HCT116 (cell line): ENCODE measurements at regions not wholly inside any gene's neighbourhood (a gene's known extent, or its start where the extent isn't known, plus 50 kb on each side); places are given as distances from the start of the nearest gene placed in this dataset.

Experiments
- ATAC-seq: fragments of 200-7000 bp; cut with Tn5 transposase; 2 replicates; pipeline ENCODE4 v1.9.1; 2020; ENCODE audit warnings: mild to moderate bottlenecking, moderate library complexity
- BruUV-seq: library from RNA; stranded (reverse); fragments of 400-500 nt; replicated peaks from 2 replicates; lab custom pipeline; 2021; lab: Mats Ljungman, UMichigan
- CTCF ChIA-PET: fragments of 300-600 bp; sonication (Branson Sonifier 250); formaldehyde crosslinking; loops from one replicate; lab custom pipeline; 2021; ENCODE audit warnings: antibody characterized with exemption; lab: Charles Lee
- POLR2A ChIA-PET: fragments of 300-600, 350-600 bp; sonication (Branson Sonifier 250); formaldehyde crosslinking; loops from one replicate; lab custom pipeline; 2021; ENCODE audit warnings: antibody characterized with exemption; lab: Charles Lee
- RAD21 ChIA-PET, 2 experiments: fragments of 300-600 bp; sonication (Branson Sonifier 250); formaldehyde crosslinking; loops; one replicate each; lab custom pipeline; 2023; ENCODE audit warnings: low total read pairs in 2 of 2; ENCODE audit not compliant: uncharacterized antibody in 2 of 2, unreplicated experiment in 2 of 2, low non-redundant PET in 1 of 2; lab: Charles Lee
- DNase-seq: peaks from one replicate; pipeline ENCODE4 v3.0.0-alpha.2; 2010; ENCODE audit warnings: low read depth, low spot score
- H2AFZ ChIP-seq: fragments of 200-600 bp; shearing (Covaris generic), sonication (generic); 2 replicates; pipeline ENCODE4 v1.6.1; 2017; ENCODE audit warnings: low read depth, mixed run types, mixed read lengths, antibody characterized with exemption, low read length; ENCODE audit not compliant: poor library complexity, severe bottlenecking
- H3K27ac ChIP-seq: 2 replicates; pipeline ENCODE4 v1.5.1; 2012; ENCODE audit warnings: low read depth, low read length
- H3K27me3 ChIP-seq: fragments of 200-600 bp; sonication (generic); 2 replicates; pipeline ENCODE4 v1.6.1; 2016; ENCODE audit warnings: mixed run types, low read length, mixed read lengths; ENCODE audit not compliant: insufficient read depth
- H3K36me3 ChIP-seq, 2 experiments: fragments of 200-500 bp in 1 of 2; fragments of 200-600 bp in 1 of 2; sonication (Bioruptor generic) in 1 of 2; sonication (generic) in 1 of 2; 2 replicates each; pipeline versions ENCODE4 v1.5.1 to v1.6.1; 2014 to 2016; ENCODE audit warnings: low read length in 2 of 2, inconsistent platforms in 1 of 2, mixed read lengths in 1 of 2, mixed run types in 1 of 2; ENCODE audit not compliant: insufficient read depth in 2 of 2, control insufficient read depth in 1 of 2
- H3K4me1 ChIP-seq, 2 experiments: fragments of 200-600 bp in 1 of 2; sonication (generic) in 1 of 2; 2 replicates each; pipeline versions ENCODE4 v1.5.1 to v1.6.1; 2012 to 2017; ENCODE audit warnings: low read length in 2 of 2, inconsistent platforms in 1 of 2, mild to moderate bottlenecking in 1 of 2, mixed read lengths in 1 of 2, mixed run types in 1 of 2, moderate library complexity in 1 of 2; ENCODE audit not compliant: insufficient read depth in 2 of 2, control insufficient read depth in 1 of 2
- H3K4me2 ChIP-seq: fragments of 200-600 bp; sonication (generic); 2 replicates; pipeline ENCODE4 v1.6.1; 2017; ENCODE audit warnings: mixed run types, low read length, mixed read lengths
- H3K4me3 ChIP-seq, 2 experiments: fragments of 200-600 bp in 1 of 2; sonication (generic) in 1 of 2; replicated peaks in 1 of 2; 2 replicates each; pipeline ENCODE4 v1.5.1; 2011 to 2016; ENCODE audit warnings: low read length in 2 of 2, control low read depth in 1 of 2, low read depth in 1 of 2, mild to moderate bottlenecking in 1 of 2, mixed read lengths in 1 of 2, mixed run types in 1 of 2
- H3K79me2 ChIP-seq: fragments of 200-600 bp; sonication (generic); 2 replicates; pipeline ENCODE4 v1.6.1; 2017; ENCODE audit warnings: mild to moderate bottlenecking, mixed run types, low read length, moderate library complexity, mixed read lengths; ENCODE audit not compliant: insufficient read depth
- H3K9ac ChIP-seq: fragments of 200-600 bp; sonication (generic); 2 replicates; pipeline ENCODE4 v1.6.1; 2016; ENCODE audit warnings: low read length, mixed read lengths
- H3K9me2 ChIP-seq: fragments of 200-600 bp; sonication (generic), shearing (Covaris generic); 2 replicates; pipeline ENCODE4 v1.6.1; 2017; ENCODE audit warnings: mixed run types, mild to moderate bottlenecking, moderate library complexity; ENCODE audit not compliant: insufficient read depth
- H3K9me3 ChIP-seq, 2 experiments: fragments of 200-500 bp in 1 of 2; fragments of 200-600 bp in 1 of 2; sonication (Bioruptor generic) in 1 of 2; sonication (generic) in 1 of 2; 2 replicates each; pipeline ENCODE4 v1.6.1; 2014 to 2017; ENCODE audit warnings: low read length in 2 of 2, mixed read lengths in 2 of 2, inconsistent platforms in 1 of 2, low read depth in 1 of 2, mild to moderate bottlenecking in 1 of 2, mixed run types in 1 of 2, moderate library complexity in 1 of 2; ENCODE audit not compliant: control insufficient read depth in 1 of 2, insufficient read depth in 1 of 2
- H4K20me1 ChIP-seq: fragments of 200-600 bp; sonication (generic), shearing (Covaris generic); 2 replicates; pipeline ENCODE4 v1.6.1; 2017; ENCODE audit warnings: mixed run types, mild to moderate bottlenecking, moderate library complexity; ENCODE audit not compliant: insufficient read depth
- CEBPB ChIP-seq: IDR thresholded peaks from 2 replicates; pipeline ENCODE4 v1.6.1; 2012; ENCODE audit warnings: low read depth
- CTCF ChIP-seq, 3 experiments: fragments of 200-600 bp in 1 of 3; sonication (generic) in 1 of 3; IDR thresholded peaks in 2 of 3; conservative IDR thresholded peaks in 1 of 3; 2 replicates each; pipeline ENCODE4 v1.5.1; 2012 to 2017; ENCODE audit warnings: low read depth in 2 of 3, low read length in 2 of 3, antibody characterized with exemption in 1 of 3, borderline replicate concordance in 1 of 3, control low read depth in 1 of 3, mild to moderate bottlenecking in 1 of 3, mixed read lengths in 1 of 3, mixed run types in 1 of 3, moderate library complexity in 1 of 3; ENCODE audit not compliant: insufficient read depth in 1 of 3
- EGR1 ChIP-seq: IDR thresholded peaks from 2 replicates; pipeline ENCODE4 v1.6.1; 2012; ENCODE audit warnings: low read depth
- ELF1 ChIP-seq: IDR thresholded peaks from 2 replicates; pipeline ENCODE4 v1.6.1; 2012; ENCODE audit warnings: low read depth, borderline replicate concordance
- EZH2 ChIP-seq: fragments of 200-600 bp; sonication (generic); IDR thresholded peaks from 2 replicates; pipeline ENCODE4 v1.6.1; 2017; ENCODE audit warnings: antibody characterized with exemption, mixed run types
- FOSL1 ChIP-seq: IDR thresholded peaks from 2 replicates; pipeline ENCODE4 v1.6.1; 2012; ENCODE audit warnings: low read depth
- MAX ChIP-seq: IDR thresholded peaks from 2 replicates; pipeline ENCODE4 v1.6.1; 2012
- POLR2A ChIP-seq: IDR thresholded peaks from 2 replicates; pipeline ENCODE4 v1.7.0; 2011; ENCODE audit warnings: borderline replicate concordance; ENCODE audit not compliant: insufficient read depth, insufficient read length; ENCODE audit errors: extremely low read depth
- POLR2AphosphoS5 ChIP-seq: IDR thresholded peaks from 2 replicates; pipeline ENCODE4 v1.6.1; 2011; ENCODE audit warnings: mild to moderate bottlenecking, low read depth, low read length, moderate library complexity
- RAD21 ChIP-seq: IDR thresholded peaks from 2 replicates; pipeline ENCODE4 v1.6.1; 2012; ENCODE audit warnings: low read depth, mild to moderate bottlenecking
- REST ChIP-seq: IDR thresholded peaks from 2 replicates; pipeline ENCODE4 v1.6.1; 2012; ENCODE audit warnings: low read depth
- SRF ChIP-seq: IDR thresholded peaks from 2 replicates; pipeline ENCODE4 v1.6.1; 2012; ENCODE audit warnings: low read depth
- YY1 ChIP-seq: IDR thresholded peaks from 2 replicates; pipeline ENCODE4 v1.6.1; 2011; ENCODE audit warnings: low read length, low read depth, moderate library complexity, mild to moderate bottlenecking; ENCODE audit not compliant: insufficient replicate concordance; ENCODE audit errors: extremely low read depth
- ZBTB33 ChIP-seq: IDR thresholded peaks from 2 replicates; pipeline ENCODE4 v1.6.1; 2011; ENCODE audit warnings: mild to moderate bottlenecking, low read length, moderate library complexity; ENCODE audit not compliant: insufficient replicate concordance; ENCODE audit errors: extremely low read depth
- ZFX ChIP-seq: fragments of 450-650 bp; IDR thresholded peaks from 2 replicates; pipeline ENCODE4 v1.6.1; 2017
- ZNF274 ChIP-seq: fragments of 200-500 bp; sonication (Bioruptor generic); IDR thresholded peaks from 2 replicates; pipeline ENCODE4 v1.6.1; 2014; ENCODE audit warnings: mild to moderate bottlenecking, low read depth, low read length, inconsistent platforms
- intact Hi-C: fragments of 100-400 bp; cut with micrococcal nuclease; formaldehyde crosslinking; loops from 2 replicates; pipeline ENCODE4 v1.10.0; 2022

- ATAC-seq, result no peak
- no peak for TF ChIP-seq CTCF (IDR thresholded peaks at IDR 0.05 in 2 of 3, conservative IDR thresholded peaks at IDR 0.05 in 1 of 3; ENCODE audit: borderline replicate concordance in 1 of 3, insufficient read depth in 1 of 3, low read depth in 2 of 3, low read length in 2 of 3)
- TF ChIP-seq POLR2A, result no peak
- no peak for TF ChIP-seq REST
- TF ChIP-seq ZBTB33, result no peak
- no peak for TF ChIP-seq ZFX
- TF ChIP-seq FOSL1, result no peak
- TF ChIP-seq MAX, result no peak
- no peak for TF ChIP-seq SRF
- TF ChIP-seq RAD21, result no peak
- TF ChIP-seq YY1, result no peak
- no peak for TF ChIP-seq EGR1
- no peak for TF ChIP-seq ZNF274
- no peak for TF ChIP-seq POLR2AphosphoS5
- no peak for TF ChIP-seq ELF1
- no peak for TF ChIP-seq EZH2
- no peak for TF ChIP-seq CEBPB
Measured at GRCh38 chr12:102781117-102781516, 135.9 kb downstream of the PAH start.

More at GRCh38 chr12:102781117-102781516, 135.9 kb downstream of the PAH start:
- RAD21 ChIA-PET, result no interaction called here
- no peak for DNase-seq
- CTCF ChIA-PET, result no interaction called here
- H3K9me2 ChIP-seq, result no peaks in the 10 kb centered on the region
- H3K27me3 ChIP-seq, result peaks cover 5% of the 10 kb centered on the region; the same call in 1 of the 2 replicates
- intact Hi-C loops, result no loop called here
- no peaks in the 10 kb centered on the region for H3K4me1 ChIP-seq
- H4K20me1 ChIP-seq, result no peaks in the 10 kb centered on the region
- no peak overlapping the region for H2AFZ ChIP-seq
- no peaks in the 10 kb centered on the region for H3K79me2 ChIP-seq
- H3K27ac ChIP-seq, result no peak overlapping the region
- POLR2A ChIA-PET, result no interaction called here
- H3K4me2 ChIP-seq, result no peak overlapping the region
- H3K9ac ChIP-seq, result no peak overlapping the region
- no peak overlapping the region for H3K4me3 ChIP-seq
- no TSS peak for BruUV-seq
- no peaks in the 10 kb centered on the region for H3K9me3 ChIP-seq
- no peaks in the 10 kb centered on the region for H3K36me3 ChIP-seq
